SK-N-DZ (cell line): ENCODE measurements at regions not wholly inside any gene's neighbourhood (a gene's known extent, or its start where the extent isn't known, plus 50 kb on each side); places are given as distances from the start of the nearest gene placed in this dataset.

Experiments
- DNase-seq: peaks from one replicate; pipeline ENCODE4 v3.0.0-alpha.2; 2015; ENCODE audit warnings: low spot score

DNA sequence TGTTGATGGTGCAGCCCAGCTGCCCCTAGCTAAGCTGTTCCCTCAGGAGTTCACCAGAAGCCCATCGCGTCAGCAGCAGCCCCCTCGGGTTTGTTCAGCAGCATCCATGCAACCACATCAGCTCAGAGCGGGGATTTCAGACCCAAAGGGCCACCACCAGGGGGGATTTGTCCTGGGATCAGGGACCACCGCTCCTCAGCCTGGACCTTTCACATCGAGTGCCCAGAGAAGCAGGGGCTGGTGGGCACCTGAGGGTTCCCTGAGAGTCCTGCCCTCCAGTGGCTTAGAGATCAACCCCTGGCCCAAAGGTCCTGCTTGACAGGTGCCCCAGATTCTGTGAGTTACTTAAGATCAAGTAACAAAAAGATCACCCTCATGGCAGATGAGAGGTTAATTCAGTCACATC, 65.9 kb upstream of the C14orf180 start:
- DNase-seq: no peak

DNA sequence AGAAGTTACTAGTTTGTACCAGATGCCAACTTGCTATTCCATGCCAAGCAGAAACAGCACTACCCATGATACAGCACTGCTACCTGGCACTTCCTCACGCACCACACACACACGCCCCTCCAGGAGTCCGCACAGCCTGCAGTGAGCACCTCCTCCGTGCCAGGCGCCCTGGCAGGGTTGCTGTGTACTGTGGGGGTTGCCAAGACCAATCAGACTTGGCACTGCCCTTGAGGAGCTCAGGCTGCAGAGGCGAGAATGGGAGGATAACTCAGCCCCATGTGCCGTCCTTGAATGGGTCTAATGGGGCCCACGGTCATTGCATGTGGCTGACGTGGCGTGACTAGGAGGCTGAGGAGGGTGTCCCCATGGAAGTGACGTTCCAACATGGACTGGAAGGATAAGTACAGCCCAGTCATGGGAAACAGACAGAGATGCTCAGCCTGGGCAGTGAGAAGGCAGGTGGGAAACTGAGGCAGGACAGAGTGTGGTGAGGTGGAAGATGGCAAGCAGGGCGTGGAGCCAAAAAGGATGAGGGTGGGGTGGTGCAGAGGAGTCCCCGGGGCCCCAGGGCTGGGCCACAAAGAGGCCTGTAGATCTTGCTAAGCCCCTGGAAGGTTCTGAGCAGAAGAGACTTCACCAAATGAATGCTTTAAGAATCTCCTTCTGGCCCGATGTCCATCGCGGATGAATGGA, 65.3 kb upstream of the C14orf180 start:
- DNase-seq: no peak

DNA sequence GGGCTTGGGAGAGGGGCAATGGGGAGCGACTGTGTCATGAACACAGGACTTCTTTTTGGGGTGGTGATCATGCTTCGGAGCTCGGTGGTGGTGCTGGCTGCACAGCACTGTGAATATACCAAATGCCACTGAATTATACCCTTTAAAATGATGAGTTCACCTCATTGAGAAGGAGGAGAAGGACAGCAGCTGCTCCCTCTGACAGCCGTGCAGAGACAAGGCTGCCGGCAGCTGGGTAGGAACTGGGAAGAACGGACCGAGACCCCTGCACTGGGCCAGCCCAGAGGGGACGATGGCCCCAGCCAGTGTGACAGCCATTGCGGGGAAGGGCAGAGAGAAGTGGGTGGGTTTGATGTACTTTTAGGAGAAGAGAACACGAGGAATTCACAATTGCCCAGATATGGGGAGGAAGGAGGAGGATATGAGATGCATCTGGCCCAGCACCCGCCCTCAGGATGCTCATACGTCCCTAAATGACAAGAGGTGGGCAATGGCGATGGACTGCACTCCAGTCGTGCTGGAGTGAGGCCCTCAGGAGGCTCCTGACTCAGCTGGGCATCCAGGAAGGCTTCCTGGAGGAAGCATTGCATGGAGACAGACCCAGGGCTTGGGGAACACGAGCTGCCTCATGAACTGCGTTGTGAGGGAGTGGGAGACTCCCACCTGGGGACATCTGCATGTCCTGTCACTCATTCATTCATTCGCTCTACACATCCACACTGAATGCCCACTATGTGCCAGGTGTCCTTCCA, 64.3 kb upstream of the C14orf180 start:
- DNase-seq: no peak

DNA sequence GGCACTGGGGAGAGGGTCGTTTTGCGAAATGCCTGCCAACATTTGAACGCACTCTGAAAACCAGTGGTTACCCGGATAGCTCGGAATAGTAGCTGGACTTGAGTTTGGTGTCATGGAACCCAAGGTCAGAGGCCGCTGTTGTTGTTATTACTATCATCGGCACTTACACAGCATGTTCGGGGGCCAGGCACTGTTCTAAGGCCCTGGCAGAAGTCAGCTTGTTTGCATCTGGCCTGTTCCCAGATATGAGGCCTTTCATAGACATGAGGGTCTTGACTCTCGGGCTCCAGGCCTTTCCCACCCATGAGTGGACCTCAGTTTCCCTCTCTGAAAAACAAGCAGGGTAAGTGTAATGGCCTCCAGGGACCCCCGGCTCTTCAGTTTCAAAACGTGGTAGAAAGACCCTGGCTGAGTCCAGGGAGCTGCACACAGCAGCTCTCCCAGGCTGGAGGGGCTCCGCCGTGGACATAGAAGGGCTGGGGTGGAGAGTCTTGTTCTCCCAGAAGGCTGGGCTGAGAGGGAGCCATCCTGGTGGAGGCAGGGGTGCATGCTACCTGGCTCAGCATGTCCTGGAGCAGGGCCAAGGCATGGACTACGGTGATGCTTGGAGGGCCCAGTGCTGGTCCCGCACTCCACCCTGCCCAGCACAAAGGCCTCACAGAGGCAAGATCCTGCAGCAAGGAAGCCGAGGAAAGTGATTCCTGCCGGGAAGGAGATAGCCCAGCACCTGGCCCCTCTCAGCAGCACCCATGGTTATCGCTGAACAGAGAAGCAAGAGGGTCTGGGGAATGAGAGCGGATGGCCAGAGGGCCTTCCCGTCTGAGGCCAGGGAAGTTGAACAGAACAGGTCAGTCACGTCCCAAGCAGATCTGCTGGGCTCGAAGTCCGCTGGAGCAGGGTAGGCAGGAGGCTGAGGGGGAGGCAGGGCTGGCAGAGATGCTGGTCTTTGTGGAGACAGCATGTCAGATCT, 63.5 kb upstream of the C14orf180 start:
- DNase-seq: no peak

DNA sequence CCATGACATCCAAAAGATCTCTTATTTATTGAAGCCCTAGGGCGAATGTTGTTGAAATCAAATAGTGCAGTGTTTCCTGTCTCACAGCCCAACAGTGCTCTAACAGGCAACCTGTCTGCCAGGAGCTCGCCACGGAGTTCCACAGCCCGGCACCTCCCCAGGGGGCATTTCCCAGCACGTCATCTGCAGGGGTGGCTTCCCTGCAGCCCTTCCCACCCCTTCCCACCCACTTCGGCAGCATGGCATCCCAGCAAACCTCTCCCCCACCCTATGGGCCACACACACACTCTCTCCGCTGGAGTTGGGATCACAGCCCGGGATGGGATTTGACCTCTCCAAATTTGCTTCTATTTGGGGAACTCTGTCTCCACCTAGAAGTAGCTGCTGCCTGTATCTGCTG, 62.7 kb upstream of the C14orf180 start:
- DNase-seq: no peak

DNA sequence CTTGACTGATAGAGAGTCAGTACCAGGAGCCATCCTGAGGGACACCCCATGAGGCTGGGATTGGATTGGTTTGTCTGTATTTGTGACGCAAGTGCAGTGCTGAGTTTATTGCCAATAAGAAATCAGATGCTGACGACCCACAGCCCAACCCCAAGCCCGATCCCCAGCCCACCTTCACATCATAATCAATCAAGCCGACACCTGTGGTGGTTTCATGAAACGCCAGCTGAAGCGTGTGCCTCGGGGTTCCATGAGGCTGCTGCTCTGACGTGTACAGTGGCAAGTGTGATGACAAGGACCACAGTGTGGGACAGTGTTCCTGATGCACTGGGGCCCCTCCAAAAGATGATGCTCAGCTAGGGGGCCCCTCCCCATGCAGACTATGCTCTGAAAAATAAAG, 62.1 kb upstream of the C14orf180 start:
- no peak for DNase-seq

DNA sequence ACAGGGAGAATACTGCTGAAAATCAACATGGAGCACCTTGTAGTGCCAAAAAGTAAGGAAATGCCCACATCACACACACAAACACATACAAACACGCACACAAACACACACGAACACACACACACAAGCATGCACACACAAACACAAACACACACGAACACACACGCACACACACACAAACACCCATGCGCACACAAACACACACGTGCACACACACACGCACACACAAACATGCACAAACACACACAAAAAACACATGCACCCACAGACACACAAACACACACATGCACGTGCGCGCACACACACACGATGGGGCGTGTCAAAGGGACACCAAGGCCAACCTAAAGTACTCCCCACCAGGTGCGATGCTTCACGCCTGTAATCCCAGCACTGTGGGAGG, 61.7 kb upstream of the C14orf180 start:
- no peak for DNase-seq

DNA sequence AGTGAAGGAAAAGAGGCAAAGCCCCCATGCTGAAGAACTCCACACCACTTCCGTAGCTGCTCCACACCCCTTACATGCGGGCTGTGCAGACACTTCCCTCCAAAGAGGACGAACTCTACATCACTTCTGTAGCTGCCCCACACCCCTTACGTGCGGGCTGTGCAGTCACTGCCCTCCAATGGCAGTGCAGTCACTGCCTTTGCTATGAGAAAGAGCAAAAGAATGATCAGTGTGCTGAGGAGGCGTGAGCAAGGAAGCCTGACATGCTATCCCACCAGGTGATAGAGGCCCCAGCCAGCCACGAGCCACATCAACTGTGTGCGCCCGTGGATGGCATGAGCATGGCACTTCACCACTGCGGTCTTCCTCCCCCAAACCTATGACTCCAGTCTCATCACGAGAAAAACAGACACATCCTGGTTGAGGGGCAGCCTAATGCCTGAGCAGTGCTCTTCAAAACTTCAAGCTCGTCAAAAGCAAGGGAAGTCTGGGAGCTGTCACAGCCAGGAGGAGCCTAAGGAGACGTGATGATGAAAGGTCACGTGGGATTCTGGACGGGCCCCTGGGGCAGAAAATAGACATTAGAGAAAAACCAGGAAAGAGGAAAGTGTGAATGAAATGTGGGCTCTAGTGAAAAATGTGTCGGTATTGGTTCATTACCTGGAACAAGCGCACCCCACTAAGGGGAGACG, 60.8 kb upstream of the C14orf180 start:
- no peak for DNase-seq

DNA sequence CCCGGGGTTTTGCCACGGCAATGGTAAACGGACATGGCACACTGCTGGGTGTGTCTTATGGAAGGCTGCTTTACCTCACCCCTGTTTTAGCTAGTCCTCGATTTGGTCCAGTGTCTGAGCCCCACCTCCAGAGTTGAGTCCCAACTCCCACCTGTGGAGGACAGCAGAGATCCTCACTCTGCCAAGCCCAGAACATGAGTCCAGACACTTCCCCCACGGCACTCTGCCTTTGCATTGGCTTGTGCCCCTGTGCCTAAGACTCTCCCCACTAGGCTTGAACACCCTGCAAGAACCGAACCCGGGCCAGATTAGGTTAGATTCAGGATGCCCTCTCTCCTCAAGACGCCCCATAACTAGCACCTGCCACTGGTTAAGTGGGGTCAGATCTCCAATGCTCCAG, 59.8 kb upstream of the C14orf180 start:
- no peak for DNase-seq

DNA sequence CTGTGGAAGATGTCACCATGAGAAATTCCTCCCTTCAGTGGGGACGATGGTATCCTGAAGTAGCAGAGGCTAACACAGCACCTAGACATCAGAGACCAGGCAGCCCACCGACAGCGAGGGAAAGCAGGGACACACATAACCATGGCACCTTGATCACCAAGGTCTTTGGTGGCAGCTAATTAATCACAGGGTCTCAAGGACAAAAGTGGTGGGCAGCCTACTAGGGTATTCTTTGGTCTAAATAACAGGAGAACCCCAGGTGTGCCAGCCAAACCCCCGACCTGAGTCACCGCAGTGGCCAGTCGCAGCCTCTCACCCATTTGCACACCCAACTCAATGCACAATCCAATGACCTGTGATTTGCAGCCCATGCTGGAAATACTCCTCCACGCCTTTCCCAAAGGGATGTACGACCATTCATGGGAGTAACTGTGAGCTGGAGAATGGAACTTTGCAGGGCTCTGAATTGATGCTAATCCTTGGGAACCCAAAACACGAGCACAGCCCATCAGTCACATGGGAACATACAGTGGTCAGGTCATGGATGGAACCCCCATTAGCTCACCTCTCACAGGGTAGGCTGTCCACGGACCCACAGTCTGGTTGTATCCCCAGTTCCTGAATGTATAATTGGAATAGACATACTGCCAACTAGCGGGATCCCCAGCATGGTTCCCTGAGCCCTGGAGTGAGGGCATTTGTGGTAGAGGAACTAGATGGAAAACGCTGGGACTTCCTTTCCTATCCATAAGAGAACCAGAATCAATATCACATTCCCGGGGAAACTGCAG, 58.7 kb upstream of the C14orf180 start:
- DNase-seq: no peak

DNA sequence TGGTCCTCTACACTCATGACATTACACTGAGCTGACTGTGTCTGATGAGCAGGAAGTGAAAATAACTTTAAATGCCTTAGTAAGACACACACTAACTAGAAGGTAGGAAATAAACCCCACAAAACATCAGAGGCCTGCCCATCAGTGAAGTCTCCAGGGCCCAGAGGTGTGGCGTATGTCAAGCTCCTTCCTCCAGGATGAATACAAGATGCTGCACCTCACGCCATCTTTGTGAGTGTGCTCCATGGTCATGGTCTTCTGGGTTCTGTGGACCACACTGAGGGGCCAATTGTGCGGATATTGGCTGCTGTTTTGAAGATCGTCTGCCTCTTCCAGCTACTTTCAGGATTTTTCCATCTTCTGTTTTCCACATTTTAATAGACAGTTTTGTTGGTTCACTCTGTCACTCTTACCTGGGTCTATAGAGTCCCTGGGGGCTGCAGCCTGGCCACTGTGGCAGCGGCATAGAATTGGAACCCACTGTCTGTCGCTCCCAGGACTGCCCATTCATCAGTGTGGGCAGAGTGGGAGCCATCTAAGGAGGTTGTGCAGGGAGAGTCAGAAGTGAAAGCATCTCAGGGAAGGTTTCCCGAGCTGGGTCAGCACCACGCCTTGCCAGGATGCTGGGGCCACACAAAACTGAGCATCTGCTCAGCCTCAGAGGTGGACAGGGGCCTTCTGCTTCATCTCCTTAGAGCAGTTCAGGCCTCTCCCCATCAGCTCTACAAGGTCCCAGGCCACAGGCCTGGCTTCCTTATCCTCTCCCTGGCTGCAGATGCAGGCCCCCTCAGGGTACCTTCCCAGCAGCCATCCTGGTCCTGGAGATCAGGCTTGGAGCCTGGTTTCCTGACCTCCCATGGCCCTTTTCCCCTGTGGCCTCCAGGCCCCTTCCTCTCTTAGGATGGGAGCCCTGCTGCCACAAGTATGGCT, 57.5 kb upstream of the C14orf180 start:
- no peak for DNase-seq

DNA sequence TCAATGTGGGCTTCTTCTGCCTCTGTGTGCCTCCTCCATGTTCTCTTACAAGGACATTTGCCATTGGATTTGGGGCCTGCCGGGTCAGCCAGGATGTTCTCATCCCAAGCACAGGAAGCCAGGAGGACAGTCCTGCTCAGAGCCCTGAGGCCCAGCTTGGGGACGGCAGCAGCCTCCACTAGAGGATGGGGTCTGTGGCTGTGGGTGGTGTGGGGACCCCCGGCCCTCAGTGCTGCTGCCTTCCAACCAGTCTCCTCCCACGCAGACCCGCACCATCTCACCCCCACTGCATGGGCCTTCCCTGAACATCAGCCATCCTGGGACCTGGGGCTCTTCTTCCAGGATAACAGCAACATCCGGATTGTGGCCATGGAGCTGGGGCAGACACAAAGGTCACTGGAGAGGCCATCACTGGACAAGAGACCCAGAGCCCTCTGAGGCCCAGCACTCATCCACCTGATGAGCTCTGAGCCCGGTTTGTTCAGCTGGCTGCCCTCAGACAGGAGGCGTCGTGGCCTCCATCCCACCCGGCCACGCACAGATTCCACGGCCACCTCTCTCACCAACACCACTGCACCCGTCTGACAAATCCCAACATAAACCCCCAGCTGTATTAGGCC, 56.5 kb upstream of the C14orf180 start:
- no peak for DNase-seq

DNA sequence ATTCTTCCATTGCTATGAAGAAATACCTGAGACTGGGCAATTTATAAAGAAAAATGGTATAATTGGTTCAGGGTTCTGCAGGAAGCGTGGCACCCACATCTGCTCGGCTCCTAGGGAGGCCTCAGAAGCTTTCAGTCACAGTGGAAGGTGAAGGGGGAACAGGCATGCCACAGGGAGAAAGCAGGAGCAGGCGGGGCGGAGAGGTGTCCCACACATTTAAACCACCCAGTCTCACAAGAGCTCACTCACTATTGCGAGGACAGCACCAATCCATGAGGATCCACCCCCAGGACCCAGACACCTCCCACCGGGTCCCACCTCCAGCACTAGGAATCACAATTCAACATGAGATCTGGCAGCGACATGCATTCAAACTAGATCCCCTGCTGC, 56.0 kb upstream of the C14orf180 start:
- no peak for DNase-seq

DNA sequence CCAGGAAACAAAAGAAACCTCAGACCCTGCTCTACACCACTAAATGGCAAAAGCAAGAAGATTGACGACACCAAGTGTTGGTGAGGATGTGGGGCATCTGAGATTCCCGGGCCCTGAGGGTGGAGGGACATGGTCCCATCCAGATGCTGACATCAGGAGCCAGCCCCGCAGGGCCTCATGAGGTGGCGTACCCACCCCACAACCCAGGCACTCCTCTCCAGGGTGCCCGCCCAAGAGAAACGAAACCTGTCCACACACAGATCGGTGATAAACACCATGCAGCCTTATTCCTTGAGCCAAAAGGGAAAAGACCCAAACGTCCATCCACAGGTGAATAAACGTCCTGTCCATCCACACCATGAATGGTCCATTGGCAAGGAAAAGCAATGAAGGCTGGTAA, 54.8 kb upstream of the C14orf180 start:
- no peak for DNase-seq

DNA sequence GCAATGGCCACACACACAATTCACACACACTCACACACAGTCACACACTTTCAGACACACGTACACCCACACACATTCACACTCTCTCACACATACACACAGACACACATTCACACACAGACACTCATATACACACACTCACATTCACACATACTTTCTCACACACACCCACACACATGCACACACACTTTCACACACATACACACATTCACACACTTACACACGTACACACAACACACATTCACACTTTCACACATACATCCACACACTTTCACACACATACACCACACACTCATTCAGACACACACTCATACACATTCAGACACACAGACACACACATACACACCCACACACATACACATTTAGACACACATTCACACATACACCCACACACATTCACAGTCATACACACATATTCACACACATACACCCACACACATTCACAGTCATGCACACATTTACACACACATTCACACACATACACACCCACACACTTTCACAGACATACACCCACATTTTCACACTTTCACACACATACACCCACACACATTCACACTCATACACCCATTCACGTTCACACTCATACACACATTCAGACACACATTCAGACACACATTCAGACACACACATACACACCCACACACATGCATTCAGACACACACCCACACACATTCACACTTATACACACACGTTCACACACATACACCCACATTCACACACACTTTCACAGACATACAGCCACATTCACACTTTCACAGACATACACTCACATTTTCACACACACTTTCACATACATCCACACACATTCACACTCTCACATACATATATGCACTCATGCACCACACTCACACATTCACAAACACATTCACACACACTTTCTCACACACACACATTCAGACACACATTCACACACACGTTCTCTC, 52.6 kb upstream of the C14orf180 start:
- no peak for DNase-seq

DNA sequence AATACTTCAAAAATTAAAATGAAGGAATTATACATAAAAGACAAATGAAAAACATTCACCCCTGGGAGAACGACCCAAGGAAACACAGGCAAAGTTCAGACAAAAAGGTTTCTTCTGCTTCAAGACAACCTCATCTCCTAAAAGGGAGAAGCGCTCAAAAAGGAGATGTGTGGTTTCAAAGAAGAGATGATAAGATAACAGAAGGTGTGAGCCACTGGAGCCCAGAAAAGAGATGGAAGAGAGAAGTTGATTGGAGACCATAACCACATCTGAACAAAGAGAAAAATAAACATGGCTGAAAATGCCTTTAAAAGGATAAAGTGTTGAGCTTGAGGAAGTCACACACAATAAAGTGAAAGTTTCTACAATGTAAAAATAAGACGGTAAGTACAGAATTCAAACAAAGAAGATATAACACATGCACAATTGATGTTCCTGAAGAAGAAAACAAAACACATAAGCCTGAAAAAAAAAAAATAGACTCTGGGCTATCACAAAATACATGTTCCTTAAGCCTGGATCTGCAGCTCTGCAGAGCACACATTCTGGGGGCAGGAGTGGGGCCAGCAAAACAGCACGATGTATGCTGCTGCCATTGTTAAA, 51.6 kb upstream of the C14orf180 start:
- no peak for DNase-seq

DNA sequence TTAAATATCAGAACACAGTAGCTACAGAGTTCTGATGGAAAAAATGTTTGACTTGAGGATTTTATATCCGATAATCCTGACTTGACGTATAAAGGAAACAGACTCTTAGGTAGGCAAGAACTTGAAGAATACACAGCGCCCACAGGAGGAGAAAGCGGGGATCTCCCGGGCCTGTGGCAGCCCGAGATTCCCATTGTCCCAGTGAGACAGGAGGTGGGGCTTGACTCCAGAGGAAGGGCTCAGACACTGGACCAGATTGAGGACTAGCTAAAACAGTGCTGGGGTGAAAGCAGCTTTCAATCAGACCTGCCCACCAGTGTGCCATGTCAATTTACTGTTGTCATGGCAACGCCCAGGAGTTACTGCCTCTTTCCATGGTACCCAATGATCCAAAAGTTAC, 51.1 kb upstream of the C14orf180 start:
- no peak for DNase-seq
